ENCODE measurements at regions not wholly inside any gene's neighbourhood (a gene's known extent, or its start where the extent isn't known, plus 50 kb on each side); places are given as distances from the start of the nearest gene placed in this dataset.

GRCh38 chr4:144318797-144319196 lies 178.3 kb upstream of the GYPA start:
- H3K36me3 Mint-ChIP-seq (ENCODE audit: low read depth) = peaks cover 7% of the 10 kb centered on the region
- H3K27me3 Mint-ChIP-seq (ENCODE audit: low read depth) = no peaks in the 10 kb centered on the region
- peaks cover 7% of the 10 kb centered on the region for H3K9me3 Mint-ChIP-seq
- H3K4me3 Mint-ChIP-seq = no peak overlapping the region
- DNase-seq (ENCODE audit: low read depth, low spot score) = no peak
- H3K27ac Mint-ChIP-seq (ENCODE audit: unreplicated experiment) = no peak overlapping the region
- no peaks in the 10 kb centered on the region for H3K4me1 Mint-ChIP-seq
- no peak for TF ChIP-seq CTCF (conservative IDR thresholded peaks at IDR 0.05)

- no peaks in the 10 kb centered on the region for H3K36me3 Mint-ChIP-seq (ENCODE audit: low read depth)
- no peaks in the 10 kb centered on the region for H3K27me3 Mint-ChIP-seq (ENCODE audit: low read depth)
- no peak for DNase-seq (ENCODE audit: low read depth, low spot score)
- H3K9me3 Mint-ChIP-seq = peaks cover 2% of the 10 kb centered on the region
- no peak for TF ChIP-seq CTCF (conservative IDR thresholded peaks at IDR 0.05)
- no peaks in the 10 kb centered on the region for H3K4me1 Mint-ChIP-seq
- no peak overlapping the region for H3K4me3 Mint-ChIP-seq
- H3K27ac Mint-ChIP-seq (ENCODE audit: unreplicated experiment) = no peak overlapping the region
These were observed 196.1 kb upstream of the GYPA start for GRCh38 chr4:144336633-144337032.

GRCh38 chr4:144338148-144338547 lies 197.6 kb upstream of the GYPA start:
- H3K36me3 Mint-ChIP-seq (ENCODE audit: low read depth) = no peaks in the 10 kb centered on the region
- DNase-seq (ENCODE audit: low read depth, low spot score) = no peak
- H3K4me1 Mint-ChIP-seq = no peaks in the 10 kb centered on the region
- H3K9me3 Mint-ChIP-seq = peaks cover 2% of the 10 kb centered on the region
- H3K4me3 Mint-ChIP-seq = no peak overlapping the region
- no peaks in the 10 kb centered on the region for H3K27me3 Mint-ChIP-seq (ENCODE audit: low read depth)
- no peak for TF ChIP-seq CTCF (conservative IDR thresholded peaks at IDR 0.05)
- H3K27ac Mint-ChIP-seq (ENCODE audit: unreplicated experiment) = no peak overlapping the region

GRCh38 chr4:144338834-144339233 lies 198.3 kb upstream of the GYPA start:
- H3K36me3 Mint-ChIP-seq (ENCODE audit: low read depth) = no peaks in the 10 kb centered on the region
- DNase-seq (ENCODE audit: low read depth, low spot score) = no peak
- no peak for TF ChIP-seq CTCF (conservative IDR thresholded peaks at IDR 0.05)
- peaks cover 2% of the 10 kb centered on the region for H3K9me3 Mint-ChIP-seq
- no peaks in the 10 kb centered on the region for H3K4me1 Mint-ChIP-seq
- H3K4me3 Mint-ChIP-seq = no peak overlapping the region
- no peaks in the 10 kb centered on the region for H3K27me3 Mint-ChIP-seq (ENCODE audit: low read depth)
- no peak overlapping the region for H3K27ac Mint-ChIP-seq (ENCODE audit: unreplicated experiment)

- Mint-ChIP-seq H3K4me3 (no peak overlapping the region), H3K27me3 (ENCODE audit: low read depth) (no peaks in the 10 kb centered on the region), H3K27ac (ENCODE audit: unreplicated experiment) (no peak overlapping the region), H3K36me3 (ENCODE audit: low read depth) (no peaks in the 10 kb centered on the region), H3K9me3 (no peaks in the 10 kb centered on the region), H3K4me1 (no peaks in the 10 kb centered on the region)
- no peak for DNase-seq (ENCODE audit: low read depth, low spot score)
- TF ChIP-seq CTCF (conservative IDR thresholded peaks at IDR 0.05) = no peak
These were observed 200.4 kb upstream of the GYPA start for GRCh38 chr4:144340931-144341330.

Measured in neural crest cell (in vitro differentiated cells).